ENCODE measurements at regions not wholly inside any gene's neighbourhood (a gene's known extent, or its start where the extent isn't known, plus 50 kb on each side); places are given as distances from the start of the nearest gene placed in this dataset.

DNA sequence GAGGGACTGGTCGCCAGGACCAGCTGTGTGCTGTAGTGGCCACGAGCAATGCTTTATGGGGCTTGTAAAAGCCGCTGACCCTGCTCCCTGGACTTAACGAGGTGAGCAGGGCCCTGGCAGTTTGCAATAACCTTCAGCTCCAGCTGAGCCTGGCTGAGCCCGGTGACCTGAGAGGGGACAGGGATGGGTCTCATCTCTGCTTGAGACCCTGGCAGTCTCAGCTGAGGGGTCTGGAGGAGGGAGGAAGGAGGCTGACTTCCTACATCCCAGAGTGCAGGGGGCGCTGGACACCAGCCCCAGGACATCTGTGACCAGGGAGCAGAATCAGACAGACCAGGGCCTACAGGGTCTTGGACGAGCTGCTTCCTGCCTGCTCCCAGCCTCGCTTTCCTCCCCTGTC is 277.5 kb upstream of the MVB12B start:
- TF ChIP-seq HNF4G (IDR thresholded peaks at IDR 0.05) (no peak), EGR1 (IDR thresholded peaks at IDR 0.05; ENCODE audit: low read depth in 2 of 2) (no peak), RAD21 (IDR thresholded peaks at IDR 0.05) (no peak), YY1 (IDR thresholded peaks at IDR 0.05) (no peak), GABPA (IDR thresholded peaks at IDR 0.05 in 1 of 2, conservative IDR thresholded peaks at IDR 0.05 in 1 of 2) (no peak), JUND (IDR thresholded peaks at IDR 0.05) (no peak), TAF1 (conservative IDR thresholded peaks at IDR 0.05) (no peak)
- TF ChIP-seq, protein P1, sequence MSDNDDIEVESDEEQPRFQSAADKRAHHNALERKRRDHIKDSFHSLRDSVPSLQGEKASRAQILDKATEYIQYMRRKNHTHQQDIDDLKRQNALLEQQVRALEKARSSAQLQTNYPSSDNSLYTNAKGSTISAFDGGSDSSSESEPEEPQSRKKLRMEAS (IDR thresholded peaks at IDR 0.05) = no peak
- TF ChIP-seq, protein P2, sequence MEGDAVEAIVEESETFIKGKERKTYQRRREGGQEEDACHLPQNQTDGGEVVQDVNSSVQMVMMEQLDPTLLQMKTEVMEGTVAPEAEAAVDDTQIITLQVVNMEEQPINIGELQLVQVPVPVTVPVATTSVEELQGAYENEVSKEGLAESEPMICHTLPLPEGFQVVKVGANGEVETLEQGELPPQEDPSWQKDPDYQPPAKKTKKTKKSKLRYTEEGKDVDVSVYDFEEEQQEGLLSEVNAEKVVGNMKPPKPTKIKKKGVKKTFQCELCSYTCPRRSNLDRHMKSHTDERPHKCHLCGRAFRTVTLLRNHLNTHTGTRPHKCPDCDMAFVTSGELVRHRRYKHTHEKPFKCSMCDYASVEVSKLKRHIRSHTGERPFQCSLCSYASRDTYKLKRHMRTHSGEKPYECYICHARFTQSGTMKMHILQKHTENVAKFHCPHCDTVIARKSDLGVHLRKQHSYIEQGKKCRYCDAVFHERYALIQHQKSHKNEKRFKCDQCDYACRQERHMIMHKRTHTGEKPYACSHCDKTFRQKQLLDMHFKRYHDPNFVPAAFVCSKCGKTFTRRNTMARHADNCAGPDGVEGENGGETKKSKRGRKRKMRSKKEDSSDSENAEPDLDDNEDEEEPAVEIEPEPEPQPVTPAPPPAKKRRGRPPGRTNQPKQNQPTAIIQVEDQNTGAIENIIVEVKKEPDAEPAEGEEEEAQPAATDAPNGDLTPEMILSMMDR (IDR thresholded peaks at IDR 0.05; ENCODE audit: low read depth, low read length, missing input control) = no peak
- TF ChIP-seq, protein P3, sequence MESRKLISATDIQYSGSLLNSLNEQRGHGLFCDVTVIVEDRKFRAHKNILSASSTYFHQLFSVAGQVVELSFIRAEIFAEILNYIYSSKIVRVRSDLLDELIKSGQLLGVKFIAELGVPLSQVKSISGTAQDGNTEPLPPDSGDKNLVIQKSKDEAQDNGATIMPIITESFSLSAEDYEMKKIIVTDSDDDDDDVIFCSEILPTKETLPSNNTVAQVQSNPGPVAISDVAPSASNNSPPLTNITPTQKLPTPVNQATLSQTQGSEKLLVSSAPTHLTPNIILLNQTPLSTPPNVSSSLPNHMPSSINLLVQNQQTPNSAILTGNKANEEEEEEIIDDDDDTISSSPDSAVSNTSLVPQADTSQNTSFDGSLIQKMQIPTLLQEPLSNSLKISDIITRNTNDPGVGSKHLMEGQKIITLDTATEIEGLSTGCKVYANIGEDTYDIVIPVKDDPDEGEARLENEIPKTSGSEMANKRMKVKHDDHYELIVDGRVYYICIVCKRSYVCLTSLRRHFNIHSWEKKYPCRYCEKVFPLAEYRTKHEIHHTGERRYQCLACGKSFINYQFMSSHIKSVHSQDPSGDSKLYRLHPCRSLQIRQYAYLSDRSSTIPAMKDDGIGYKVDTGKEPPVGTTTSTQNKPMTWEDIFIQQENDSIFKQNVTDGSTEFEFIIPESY (IDR thresholded peaks at IDR 0.05) = no peak
